K562 (cell line): ENCODE measurements at regions not wholly inside any gene's neighbourhood (a gene's known extent, or its start where the extent isn't known, plus 50 kb on each side); places are given as distances from the start of the nearest gene placed in this dataset.

Experiments
- ATAC-seq: fragments of 200-7000 bp; cut with Tn5 transposase; 3 replicates; pipeline ENCODE4 v1.9.1; 2020; ENCODE audit warnings: moderate library complexity
- BruUV-seq: library from RNA; stranded (reverse); fragments of 400-500 nt; replicated peaks from 2 replicates; lab custom pipeline; 2021; lab: Mats Ljungman, UMichigan
- CTCF ChIA-PET: fragments of 300-600 bp; formaldehyde crosslinking; extraction: SDS; loops from one replicate; lab custom pipeline; 2021; ENCODE audit warnings: low intra/inter-chr PET ratio; lab: Yijun Ruan, JAX
- POLR2A ChIA-PET: fragments of 300-600, 350-650 bp; sonication (Branson Sonifier 250); formaldehyde crosslinking; extraction: SDS; loops from one replicate; lab custom pipeline; 2021; ENCODE audit warnings: antibody characterized with exemption, inconsistent platforms; lab: Yijun Ruan, JAX
- DNase-seq, 4 experiments: peaks; one replicate each; pipeline versions ENCODE4 v3.0.0 to v3.0.0-alpha.2; 2011 to 2018; ENCODE audit warnings: low spot score in 3 of 4, mixed read lengths in 3 of 4; ENCODE audit errors: extremely low read depth in 1 of 4
- FAIRE-seq: peaks from 2 replicates; lab custom pipeline; 2011; peaks lifted over from hg19 to GRCh38; lab: Jason Lieb, UNC
- H2AFZ ChIP-seq: 2 replicates; pipeline ENCODE4 v1.6.0; 2011; ENCODE audit warnings: low read depth, low read length, control low read depth, inconsistent platforms
- H3K27ac ChIP-seq: fragments of 200-600 bp; 3 replicates; pipeline ENCODE4 v1.8.0; 2011; ENCODE audit warnings: low read depth, mild to moderate bottlenecking, control low read depth, inconsistent platforms, low read length, moderate library complexity, mixed read lengths; ENCODE audit errors: extremely low read depth
- H3K27me3 ChIP-seq, 2 experiments: fragments of 300-600 bp in 1 of 2; 2 replicates in 1 of 2; 3 replicates in 1 of 2; pipeline versions ENCODE4 v1.6.0 to v1.8.0; 2011; ENCODE audit warnings: inconsistent platforms in 2 of 2, low read length in 2 of 2, mild to moderate bottlenecking in 1 of 2, mixed read lengths in 1 of 2, moderate library complexity in 1 of 2; ENCODE audit not compliant: control insufficient read depth in 2 of 2, insufficient read depth in 2 of 2
- H3K36me3 ChIP-seq: fragments of 300-600 bp; 3 replicates; pipeline ENCODE4 v1.8.0; 2011; ENCODE audit warnings: mild to moderate bottlenecking, low read length, inconsistent platforms; ENCODE audit not compliant: control insufficient read depth, insufficient read depth
- H3K4me1 ChIP-seq, 2 experiments: fragments of 200-600 bp in 1 of 2; replicated peaks in 1 of 2; 2 replicates in 1 of 2; 3 replicates in 1 of 2; pipeline versions ENCODE4 v1.5.1 to v1.8.0; 2011; ENCODE audit warnings: inconsistent platforms in 2 of 2, low read length in 2 of 2, mild to moderate bottlenecking in 1 of 2, mixed read lengths in 1 of 2, moderate library complexity in 1 of 2; ENCODE audit not compliant: control insufficient read depth in 2 of 2, insufficient read depth in 2 of 2
- H3K4me2 ChIP-seq: 2 replicates; pipeline ENCODE4 v1.6.1; 2011; ENCODE audit warnings: low read length, control low read depth, inconsistent platforms, mixed read lengths; ENCODE audit not compliant: insufficient read depth
- H3K4me3 ChIP-seq: fragments of 200-600 bp; sonication (generic), shearing (Covaris generic); 2 replicates; pipeline ENCODE4 v1.5.1; 2016; ENCODE audit warnings: control low read depth, inconsistent platforms
- H3K79me2 ChIP-seq: fragments of 200-600 bp; 3 replicates; pipeline ENCODE4 v1.8.0; 2011; ENCODE audit warnings: low read length, inconsistent platforms; ENCODE audit not compliant: control insufficient read depth, insufficient read depth
- H3K9ac ChIP-seq, 2 experiments: 2 replicates each; pipeline versions ENCODE4 v1.6.0 to v1.6.1; 2011; ENCODE audit warnings: low read depth in 2 of 2, low read length in 2 of 2, control low read depth in 1 of 2, inconsistent platforms in 1 of 2, mild to moderate bottlenecking in 1 of 2, mixed read lengths in 1 of 2; ENCODE audit not compliant: insufficient read depth in 1 of 2
- H3K9me1 ChIP-seq: one replicate; pipeline ENCODE4 v1.6.0; 2011; ENCODE audit warnings: inconsistent platforms, mild to moderate bottlenecking, low read length, moderate library complexity; ENCODE audit not compliant: control insufficient read depth, insufficient read depth
- H3K9me3 ChIP-seq: replicated peaks from 2 replicates; pipeline ENCODE4 v1.5.1; 2011; ENCODE audit warnings: low read depth, low read length, inconsistent platforms; ENCODE audit not compliant: control insufficient read depth, insufficient read depth
- H4K20me1 ChIP-seq: replicated peaks from 2 replicates; pipeline ENCODE4 v1.6.1; 2011; ENCODE audit warnings: low read length, inconsistent platforms, mixed read lengths; ENCODE audit not compliant: control insufficient read depth, insufficient read depth
- CHD2 ChIP-seq: IDR thresholded peaks from 2 replicates; pipeline ENCODE4 v1.6.1; 2011; ENCODE audit warnings: low read depth, low read length
- CSDE1 ChIP-seq, 2 experiments: fragments of 450-650 bp; IDR thresholded peaks; 2 replicates each; pipeline ENCODE4 v1.6.1; 2016; ENCODE audit warnings: mild to moderate bottlenecking in 1 of 2
- FOXJ2 ChIP-seq: fragments of 200-800 bp; sonication (Bioruptor generic); IDR thresholded peaks from 2 replicates; pipeline ENCODE4 v1.6.1; 2016; ENCODE audit warnings: missing genetic modification characterization, missing compliant biosample characterization
- GABPA ChIP-seq: fragments of 200-800 bp; sonication (Bioruptor generic); conservative IDR thresholded peaks from 2 replicates; pipeline ENCODE4 v1.6.1; 2016; ENCODE audit warnings: low read depth, missing genetic modification characterization, missing compliant biosample characterization
- JUN ChIP-seq, 2 experiments: sonication (generic) in 1 of 2; formaldehyde crosslinking in 1 of 2; IDR thresholded peaks; 2 replicates each; pipeline versions ENCODE4 v1.6.1 to v1.8.0; 2012 to 2022; ENCODE audit warnings: borderline replicate concordance in 2 of 2, mild to moderate bottlenecking in 2 of 2, improper control_type of control experiment in 1 of 2, low read depth in 1 of 2, low read length in 1 of 2, missing genetic modification reagents in 1 of 2
- MAFF ChIP-seq: IDR thresholded peaks from 2 replicates; pipeline ENCODE4 v1.6.1; 2012; ENCODE audit warnings: low read length, improper control_type of control experiment
- MAFG ChIP-seq: fragments of 450-650 bp; conservative IDR thresholded peaks from 2 replicates; pipeline ENCODE4 v1.6.1; 2016; ENCODE audit warnings: missing genetic modification characterization, missing compliant biosample characterization
- MEIS2 ChIP-seq: fragments of 450-650 bp; IDR thresholded peaks from 2 replicates; pipeline ENCODE4 v1.6.1; 2014; ENCODE audit warnings: mild to moderate bottlenecking; ENCODE audit not compliant: partially characterized antibody
- POLR2H ChIP-seq: IDR thresholded peaks from 2 replicates; pipeline ENCODE4 v1.6.1; 2016; ENCODE audit warnings: missing genetic modification characterization, low read depth, mild to moderate bottlenecking, control low read depth, missing compliant biosample characterization, moderate library complexity
- SP2 ChIP-seq: IDR thresholded peaks from 2 replicates; pipeline ENCODE4 v1.6.1; 2011; ENCODE audit warnings: mild to moderate bottlenecking, low read depth, low read length, moderate library complexity; ENCODE audit not compliant: poor library complexity, severe bottlenecking; ENCODE audit errors: extremely low read depth
- TCF7L2 ChIP-seq: fragments of 150-350 bp; IDR thresholded peaks from 2 replicates; pipeline ENCODE4 v1.6.1; 2016; ENCODE audit warnings: low read depth, mild to moderate bottlenecking, low read length, moderate library complexity
- ZC3H4 ChIP-seq: sonication (generic); formaldehyde crosslinking; IDR thresholded peaks from 2 replicates; pipeline ENCODE4 v1.9.0; 2021; ENCODE audit warnings: missing genetic modification reagents, borderline replicate concordance
- WGBS: fragments of 100-300 bp; shearing (Covaris generic); methylation state at CpG from one replicate; pipeline ENCODE4 v1.1.6; 2016; ENCODE audit warnings: low coverage, mixed read lengths; ENCODE audit not compliant: insufficient coverage; ENCODE audit errors: missing lambda C conversion rate; 5-methylcytosine and 5-hydroxymethylcytosine counted together
- in situ Hi-C: fragments of 300-500 bp; cut with MboI; formaldehyde crosslinking; loops from 4 replicates; pipeline ENCODE4 v1.15.0; 2018; ENCODE audit warnings: inconsistent platforms, mixed read lengths
- intact Hi-C: fragments of 100-400 bp; cut with micrococcal nuclease; formaldehyde crosslinking; loops from 2 replicates; pipeline ENCODE4 v1.14.2; 2022
- TF ChIP-seq, protein P1 (sequence below), 2 experiments: fragments of 450-650 bp in 1 of 2; IDR thresholded peaks; 2 replicates each; pipeline ENCODE4 v1.6.1; 2011 to 2017; ENCODE audit warnings: low read depth in 2 of 2, antibody characterized with exemption in 1 of 2, borderline replicate concordance in 1 of 2, low read length in 1 of 2, mild to moderate bottlenecking in 1 of 2, mixed read lengths in 1 of 2; ENCODE audit not compliant: control insufficient read depth in 1 of 2

DNA sequence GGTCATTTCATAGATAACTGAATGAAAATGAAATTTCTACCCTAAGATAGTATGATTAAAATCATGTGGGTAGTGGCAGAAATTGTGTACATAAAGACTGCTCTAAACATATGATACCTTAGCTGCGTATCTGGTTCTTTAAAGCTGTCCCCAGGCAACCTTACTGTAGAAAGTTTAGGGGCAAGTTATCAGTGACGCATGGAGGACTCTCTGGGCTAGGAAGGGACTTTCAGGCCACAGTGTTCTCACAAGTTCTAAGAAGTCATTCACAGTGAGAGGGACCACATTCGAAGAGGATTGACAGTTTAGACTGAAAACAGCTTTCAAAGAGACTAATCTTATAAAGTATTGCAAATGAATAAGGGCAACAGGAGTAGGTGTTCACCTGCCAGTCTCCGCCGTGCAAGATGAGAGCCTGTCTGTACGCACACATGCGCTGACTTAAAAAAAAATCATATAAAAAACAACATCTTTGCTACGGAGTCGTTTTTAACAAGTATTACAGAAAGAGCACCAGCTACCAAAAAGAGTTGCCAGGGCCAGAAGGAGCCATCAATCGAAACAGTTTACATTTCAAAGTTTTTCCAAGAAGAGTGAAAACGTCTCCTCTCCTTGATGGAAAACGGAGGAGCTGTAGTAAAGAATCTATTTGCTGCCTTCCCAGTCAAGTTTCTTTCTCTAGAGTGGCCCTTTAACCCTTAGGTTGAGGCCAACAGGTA is 146.3 kb downstream of the CETN3 start (continued):
- TF ChIP-seq, protein P1, sequence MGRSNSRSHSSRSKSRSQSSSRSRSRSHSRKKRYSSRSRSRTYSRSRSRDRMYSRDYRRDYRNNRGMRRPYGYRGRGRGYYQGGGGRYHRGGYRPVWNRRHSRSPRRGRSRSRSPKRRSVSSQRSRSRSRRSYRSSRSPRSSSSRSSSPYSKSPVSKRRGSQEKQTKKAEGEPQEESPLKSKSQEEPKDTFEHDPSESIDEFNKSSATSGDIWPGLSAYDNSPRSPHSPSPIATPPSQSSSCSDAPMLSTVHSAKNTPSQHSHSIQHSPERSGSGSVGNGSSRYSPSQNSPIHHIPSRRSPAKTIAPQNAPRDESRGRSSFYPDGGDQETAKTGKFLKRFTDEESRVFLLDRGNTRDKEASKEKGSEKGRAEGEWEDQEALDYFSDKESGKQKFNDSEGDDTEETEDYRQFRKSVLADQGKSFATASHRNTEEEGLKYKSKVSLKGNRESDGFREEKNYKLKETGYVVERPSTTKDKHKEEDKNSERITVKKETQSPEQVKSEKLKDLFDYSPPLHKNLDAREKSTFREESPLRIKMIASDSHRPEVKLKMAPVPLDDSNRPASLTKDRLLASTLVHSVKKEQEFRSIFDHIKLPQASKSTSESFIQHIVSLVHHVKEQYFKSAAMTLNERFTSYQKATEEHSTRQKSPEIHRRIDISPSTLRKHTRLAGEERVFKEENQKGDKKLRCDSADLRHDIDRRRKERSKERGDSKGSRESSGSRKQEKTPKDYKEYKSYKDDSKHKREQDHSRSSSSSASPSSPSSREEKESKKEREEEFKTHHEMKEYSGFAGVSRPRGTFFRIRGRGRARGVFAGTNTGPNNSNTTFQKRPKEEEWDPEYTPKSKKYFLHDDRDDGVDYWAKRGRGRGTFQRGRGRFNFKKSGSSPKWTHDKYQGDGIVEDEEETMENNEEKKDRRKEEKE (IDR thresholded peaks at IDR 0.05; ENCODE audit: borderline replicate concordance in 1 of 2, control insufficient read depth in 1 of 2, low read depth in 2 of 2, low read length in 1 of 2) = no peak
- TF ChIP-seq CHD2 = no peak
- no peak for TF ChIP-seq ZC3H4 (CRISPR knock-in tag)

GRCh38 chr5:90251447-90251846 is 158.1 kb downstream of the CETN3 start:
- Histone ChIP-seq H3K4me3 (no peak overlapping the region), H3K27me3 (no peaks in the 10 kb centered on the region), H3K27ac (no peak overlapping the region), H3K9ac (no peak overlapping the region), H3K4me2 (no peak overlapping the region), H3K4me1 (no peaks in the 10 kb centered on the region), H3K9me3 (no peaks in the 10 kb centered on the region), H2AFZ (no peak overlapping the region), H3K79me2 (no peaks in the 10 kb centered on the region), H4K20me1 (no peaks in the 10 kb centered on the region), H3K9me1 (no peaks in the 10 kb centered on the region), H3K36me3 (no peaks in the 10 kb centered on the region)
- no TSS peak for BruUV-seq
- ChIA-PET CTCF (no interaction called here), POLR2A (no interaction called here)
- in situ Hi-C loops = loop anchor here (25.0 kb wide), 1 partner anchor 1539 kb away; no protein-coding TSS in a partner anchor
- DNase-seq (no peak), ATAC-seq (no peak), FAIRE-seq (no peak)
- 0% methylated on average over 1 of the region's 1 CpG for WGBS
- intact Hi-C loops = no loop called here
- TF ChIP-seq SP2 (no peak), MEIS2 (no peak), JUN (IDR thresholded peaks at IDR 0.05; ENCODE audit: borderline replicate concordance, low read depth, low read length) (no peak), JUN (CRISPR knock-in tag; IDR thresholded peaks at IDR 0.05; ENCODE audit: borderline replicate concordance) (no peak), GABPA (tag) (no peak), MAFF (no peak), TCF7L2 (no peak), CSDE1 (IDR thresholded peaks at IDR 0.05) (no peak), MAFG (tag) (no peak), POLR2H (no peak), FOXJ2 (tag) (no peak)
